ENCODE measurements at regions not wholly inside any gene's neighbourhood (a gene's known extent, or its start where the extent isn't known, plus 50 kb on each side); places are given as distances from the start of the nearest gene placed in this dataset.

DNA sequence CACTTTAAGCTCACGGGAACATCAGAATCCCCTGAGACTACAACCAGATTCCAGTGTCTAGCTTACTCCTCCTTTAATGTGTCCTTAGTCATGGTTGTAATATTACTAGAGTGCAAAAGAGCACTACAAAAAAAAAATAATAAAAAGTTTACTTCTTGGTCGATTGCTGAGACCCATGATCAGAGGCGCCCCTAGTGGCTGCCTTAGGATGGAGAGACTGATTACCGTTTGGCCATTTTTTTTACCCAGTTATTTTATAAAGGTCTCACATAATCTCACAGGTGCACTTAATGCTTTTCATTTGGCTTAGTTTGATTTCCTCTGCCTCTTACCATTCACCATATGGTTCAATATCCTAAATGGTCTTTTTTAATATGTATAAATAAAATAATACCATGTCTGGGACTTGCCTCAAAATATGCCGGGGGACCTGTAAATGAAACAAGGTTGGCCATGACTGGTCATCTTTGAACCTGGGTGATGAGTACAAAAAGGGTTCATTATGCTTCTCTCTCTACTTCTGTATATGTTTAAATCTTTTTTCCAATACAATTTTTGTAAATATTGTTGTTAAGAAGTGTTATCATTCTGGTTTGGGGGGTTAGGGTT lies 331.5 kb upstream of the NFE2L3 start:
- TF ChIP-seq SPI1 (IDR thresholded peaks at IDR 0.05; ENCODE audit: low read depth, low read length) (no peak), TAF1 (IDR thresholded peaks at IDR 0.05; ENCODE audit: low read depth, low read length) (no peak), PAX5 (IDR thresholded peaks at IDR 0.05; ENCODE audit: insufficient read depth, low read length, severe bottlenecking) (no peak), POLR2AphosphoS5 (IDR thresholded peaks at IDR 0.05; ENCODE audit: low read depth, low read length) (no peak)
- no peak for FAIRE-seq
- no peak for DNase-seq (ENCODE audit: insufficient read length, low spot score)

DNA sequence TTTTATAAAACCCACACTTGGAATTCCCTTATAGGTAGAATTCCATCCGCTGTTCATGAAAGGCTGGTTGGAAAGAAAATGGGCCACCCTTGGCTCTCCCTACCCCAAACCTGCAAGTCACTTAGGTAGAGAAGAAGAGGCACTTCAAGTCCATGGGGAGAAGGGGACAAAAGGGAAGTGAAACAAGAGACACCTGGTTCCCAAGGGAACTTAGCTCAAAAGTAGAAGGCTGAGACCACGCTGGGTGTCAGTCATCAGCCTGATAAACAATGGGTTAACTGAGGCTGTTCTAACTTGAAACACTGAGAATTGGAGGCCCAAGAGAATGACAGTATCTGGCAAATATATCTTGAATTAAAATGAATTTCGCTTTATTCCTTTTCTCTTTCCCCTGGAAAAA lies 330.8 kb upstream of the NFE2L3 start:
- no peak for TF ChIP-seq POU2F2 (IDR thresholded peaks at IDR 0.05; ENCODE audit: low read depth, low read length)
- TF ChIP-seq PAX5 (IDR thresholded peaks at IDR 0.05; ENCODE audit: insufficient read depth, low read length, severe bottlenecking) = no peak
- TF ChIP-seq SPI1 (IDR thresholded peaks at IDR 0.05; ENCODE audit: low read depth, low read length) = peak; percentile 77
- no peak for TF ChIP-seq POLR2AphosphoS5 (IDR thresholded peaks at IDR 0.05; ENCODE audit: low read depth, low read length)
- no peak for TF ChIP-seq POLR2A (IDR thresholded peaks at IDR 0.05; ENCODE audit: low read depth, low read length)
- FAIRE-seq (no peak), DNase-seq (ENCODE audit: insufficient read length, low spot score) (no peak)

DNA sequence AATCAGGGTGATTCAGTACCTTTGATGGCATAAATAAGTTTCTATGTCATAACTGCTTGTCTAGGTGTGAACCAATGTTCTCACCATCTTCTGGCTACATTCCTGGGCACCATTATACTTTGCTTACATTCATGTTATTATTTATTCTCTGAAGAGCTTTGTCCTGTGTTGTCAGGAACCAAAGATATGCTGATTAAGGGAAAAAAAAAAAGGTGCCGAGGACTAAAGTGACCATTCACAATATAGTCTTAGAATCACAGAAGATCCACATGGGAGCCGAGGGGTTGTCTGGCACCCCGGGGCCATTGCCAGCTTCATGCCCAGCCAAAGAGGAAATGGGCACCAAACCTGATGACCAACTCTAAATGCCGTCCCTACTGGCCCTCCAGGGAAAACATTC lies 329.2 kb upstream of the NFE2L3 start:
- DNase-seq (ENCODE audit: insufficient read length, low spot score) = no peak
- TF ChIP-seq PAX5 (IDR thresholded peaks at IDR 0.05; ENCODE audit: insufficient read depth, low read length, severe bottlenecking) (no peak), POLR2A (IDR thresholded peaks at IDR 0.05; ENCODE audit: low read depth, low read length) (no peak)
- FAIRE-seq = no peak

DNA sequence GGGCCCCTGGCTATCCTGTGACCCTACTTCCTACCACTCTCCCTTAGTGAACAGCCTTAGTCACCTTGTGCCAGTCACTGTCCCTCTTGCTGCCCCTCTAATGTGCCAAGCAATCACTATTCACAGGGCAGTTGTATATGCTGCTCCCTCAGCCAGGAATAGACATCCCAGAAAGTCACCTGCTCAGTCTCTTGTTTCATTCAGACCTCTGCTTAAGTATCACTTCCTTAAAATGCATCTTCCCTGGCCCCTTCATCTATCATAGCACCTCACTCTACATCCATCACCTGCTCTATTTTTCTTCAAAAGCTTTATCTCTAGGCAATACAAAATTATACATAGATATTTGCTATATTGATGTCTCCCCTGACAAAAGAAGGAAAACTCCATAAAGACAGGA lies 328.4 kb upstream of the NFE2L3 start:
- DNase-seq (ENCODE audit: insufficient read length, low spot score) (no peak), FAIRE-seq (no peak)
- TF ChIP-seq POLR2AphosphoS5 (IDR thresholded peaks at IDR 0.05; ENCODE audit: low read depth, low read length) (no peak), SPI1 (IDR thresholded peaks at IDR 0.05; ENCODE audit: low read depth, low read length) (peak; percentile 85)

DNA sequence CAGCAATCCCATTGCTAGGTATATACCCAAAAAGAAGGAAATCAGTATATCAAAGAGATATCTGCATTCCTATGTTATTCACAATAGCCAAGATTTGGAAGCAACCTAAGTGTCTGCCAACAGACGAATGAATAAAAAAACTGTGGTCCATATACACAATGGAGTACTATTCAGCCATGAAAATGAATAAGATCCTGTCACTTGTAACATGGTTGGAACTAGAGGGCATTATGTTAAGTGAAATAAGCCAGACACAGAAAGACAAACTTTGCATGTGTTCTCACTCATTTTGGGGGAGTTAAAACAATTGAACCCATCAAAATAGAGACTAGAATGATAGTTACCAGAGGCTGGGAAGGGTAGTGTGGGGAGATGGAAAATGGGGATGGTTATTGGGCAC lies 323.5 kb upstream of the NFE2L3 start:
- no peak for FAIRE-seq
- no peak for DNase-seq (ENCODE audit: insufficient read length, low spot score)
- TF ChIP-seq POLR2AphosphoS5 (IDR thresholded peaks at IDR 0.05; ENCODE audit: low read depth, low read length) (no peak), TAF1 (IDR thresholded peaks at IDR 0.05; ENCODE audit: low read depth, low read length) (no peak), POU2F2 (IDR thresholded peaks at IDR 0.05; ENCODE audit: low read depth, low read length) (no peak), SPI1 (IDR thresholded peaks at IDR 0.05; ENCODE audit: low read depth, low read length) (no peak), POLR2A (IDR thresholded peaks at IDR 0.05; ENCODE audit: low read depth, low read length) (no peak), PAX5 (IDR thresholded peaks at IDR 0.05; ENCODE audit: insufficient read depth, low read length, severe bottlenecking) (no peak)

DNA sequence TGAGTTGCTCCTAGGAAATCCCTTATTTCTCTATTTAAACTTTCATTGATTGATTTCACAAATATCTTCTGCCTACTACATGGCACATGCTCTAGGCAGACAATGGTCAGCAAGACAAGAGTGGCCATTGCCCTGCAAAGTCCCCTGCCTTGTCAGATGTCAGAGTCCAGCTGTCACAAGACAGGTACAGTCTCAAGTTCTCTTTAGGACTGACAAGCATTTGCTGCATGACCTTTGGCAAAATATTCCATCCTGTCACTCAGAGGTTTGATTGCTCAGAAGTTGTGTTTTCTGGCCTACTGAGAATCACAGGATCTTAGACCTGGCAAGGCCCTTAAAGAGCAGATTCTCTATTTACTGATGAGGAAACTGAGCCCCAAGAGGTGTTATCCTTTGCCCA lies 322.3 kb upstream of the NFE2L3 start:
- TF ChIP-seq POU2F2 (IDR thresholded peaks at IDR 0.05; ENCODE audit: low read depth, low read length) = no peak
- TF ChIP-seq SPI1 (IDR thresholded peaks at IDR 0.05; ENCODE audit: low read depth, low read length) = no peak
- TF ChIP-seq TAF1 (IDR thresholded peaks at IDR 0.05; ENCODE audit: low read depth, low read length) = no peak
- DNase-seq (ENCODE audit: insufficient read length, low spot score) = no peak
- FAIRE-seq = no peak

DNA sequence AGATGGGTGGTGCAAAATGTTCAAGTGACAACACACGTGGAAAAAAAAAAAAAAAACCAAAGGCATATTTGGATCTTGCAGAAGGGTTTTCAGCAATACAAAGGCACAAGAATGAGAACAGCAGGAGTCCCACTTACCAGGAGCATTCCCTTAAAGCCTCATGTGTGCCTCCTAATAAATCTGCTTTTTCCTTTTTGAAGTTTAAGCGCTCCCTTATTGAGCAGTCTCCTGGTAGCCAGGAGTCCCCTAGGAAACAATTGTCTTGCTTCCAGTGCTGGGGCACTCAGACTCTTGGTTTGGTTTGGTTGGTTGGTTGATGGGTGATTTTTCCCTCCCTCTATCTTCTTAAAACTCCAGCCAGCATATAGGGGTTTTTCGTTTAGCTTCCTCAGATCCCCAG lies 321.8 kb upstream of the NFE2L3 start:
- no peak for FAIRE-seq

DNA sequence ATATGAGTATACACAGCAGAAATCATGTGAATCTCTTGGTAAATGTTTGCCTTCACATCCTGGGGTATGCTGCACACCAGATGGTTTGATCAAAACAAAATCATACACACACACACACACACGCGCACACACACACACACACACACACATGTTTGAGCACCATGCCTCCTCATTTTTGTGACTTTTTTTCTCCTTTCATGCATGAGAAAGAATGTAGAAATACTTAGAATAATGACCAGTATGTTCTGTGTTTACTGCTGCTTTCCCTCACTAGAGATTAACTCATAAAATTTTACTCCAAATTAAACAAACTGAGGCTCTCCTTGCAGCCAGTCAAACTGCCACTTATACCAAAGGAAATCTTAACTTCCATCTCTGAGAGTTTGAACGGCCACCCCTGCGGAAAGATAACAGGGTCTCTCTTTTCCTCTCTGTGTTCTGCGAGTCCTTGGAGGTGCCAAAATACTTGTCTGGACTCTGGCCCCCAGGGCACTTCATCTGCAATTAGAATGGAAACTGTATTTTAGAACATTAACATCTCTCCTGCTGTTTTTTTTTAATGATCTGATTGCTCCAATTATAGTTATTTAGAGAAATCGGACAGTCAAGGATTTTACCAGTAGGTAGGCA lies 320.8 kb upstream of the NFE2L3 start:
- no peak for TF ChIP-seq PAX5 (IDR thresholded peaks at IDR 0.05; ENCODE audit: insufficient read depth, low read length, severe bottlenecking)
- TF ChIP-seq TAF1 (IDR thresholded peaks at IDR 0.05; ENCODE audit: low read depth, low read length) = no peak
- TF ChIP-seq POU2F2 (IDR thresholded peaks at IDR 0.05; ENCODE audit: low read depth, low read length) = no peak
- TF ChIP-seq SPI1 (IDR thresholded peaks at IDR 0.05; ENCODE audit: low read depth, low read length) = no peak
- TF ChIP-seq POLR2A (IDR thresholded peaks at IDR 0.05; ENCODE audit: low read depth, low read length) = no peak
- TF ChIP-seq POLR2AphosphoS5 (IDR thresholded peaks at IDR 0.05; ENCODE audit: low read depth, low read length) = no peak
- FAIRE-seq (no peak), DNase-seq (ENCODE audit: insufficient read length, low spot score) (no peak)

More for the DNA sequence above, 321.8 kb upstream of the NFE2L3 start:
- DNase-seq (ENCODE audit: insufficient read length, low spot score) = no peak
- no peak for TF ChIP-seq SPI1 (IDR thresholded peaks at IDR 0.05; ENCODE audit: low read depth, low read length)
- TF ChIP-seq TAF1 (IDR thresholded peaks at IDR 0.05; ENCODE audit: low read depth, low read length) = no peak
- TF ChIP-seq PAX5 (IDR thresholded peaks at IDR 0.05; ENCODE audit: insufficient read depth, low read length, severe bottlenecking) = no peak
- no peak for TF ChIP-seq POLR2A (IDR thresholded peaks at IDR 0.05; ENCODE audit: low read depth, low read length)
- TF ChIP-seq POLR2AphosphoS5 (IDR thresholded peaks at IDR 0.05; ENCODE audit: low read depth, low read length) = no peak
- TF ChIP-seq POU2F2 (IDR thresholded peaks at IDR 0.05; ENCODE audit: low read depth, low read length) = no peak

DNA sequence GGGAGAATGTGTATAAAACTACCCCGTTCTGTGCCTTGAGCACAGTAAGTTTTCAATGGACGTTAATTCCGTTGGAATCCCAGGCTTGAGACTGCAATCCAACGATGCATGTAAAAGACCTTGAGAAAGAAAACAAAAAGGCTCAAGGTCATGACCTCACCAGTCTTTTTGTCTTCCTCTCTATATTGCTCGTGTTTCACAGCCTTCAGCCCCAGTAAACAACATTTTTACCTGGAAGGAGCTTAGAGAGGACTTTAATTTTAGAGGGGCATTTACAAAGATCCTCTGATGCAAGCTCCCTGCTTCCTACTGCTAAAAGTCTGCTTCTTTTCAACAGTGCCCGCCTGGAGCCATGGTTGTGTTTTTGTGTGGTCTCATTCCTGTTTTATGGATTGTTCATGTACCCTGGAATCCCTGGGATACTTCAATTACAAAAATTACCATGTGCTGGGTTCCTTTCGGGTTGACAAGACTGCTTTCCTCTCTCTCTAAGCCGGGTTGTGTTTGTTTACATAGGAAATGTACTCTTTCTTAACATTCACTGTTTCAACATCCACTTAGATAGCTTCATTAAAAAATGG lies 320.1 kb upstream of the NFE2L3 start:
- TF ChIP-seq POLR2A (IDR thresholded peaks at IDR 0.05; ENCODE audit: low read depth, low read length) = no peak
- no peak for DNase-seq (ENCODE audit: insufficient read length, low spot score)
- FAIRE-seq = no peak

DNA sequence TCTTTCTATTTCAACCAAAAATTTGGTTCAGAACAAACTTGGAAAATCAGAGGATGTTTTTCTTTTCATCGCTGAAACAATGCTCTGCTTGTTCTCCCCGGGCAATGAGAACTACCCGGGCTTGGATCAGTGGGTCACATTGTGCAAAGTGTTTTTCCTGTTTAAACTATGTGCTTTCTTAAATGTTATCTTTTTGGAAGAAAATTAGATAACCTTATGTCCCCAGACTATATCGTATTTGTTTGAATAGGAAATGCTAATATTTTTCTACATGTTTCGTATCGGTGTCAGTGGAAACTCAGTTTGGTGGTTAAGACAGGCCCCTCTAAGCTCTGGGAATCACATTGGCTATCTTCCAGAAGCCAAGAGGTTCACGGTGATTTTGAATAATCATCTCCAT lies 319.5 kb upstream of the NFE2L3 start:
- TF ChIP-seq POLR2AphosphoS5 (IDR thresholded peaks at IDR 0.05; ENCODE audit: low read depth, low read length) = no peak
- TF ChIP-seq POLR2A (IDR thresholded peaks at IDR 0.05; ENCODE audit: low read depth, low read length) = no peak
- no peak for TF ChIP-seq POU2F2 (IDR thresholded peaks at IDR 0.05; ENCODE audit: low read depth, low read length)
- TF ChIP-seq SPI1 (IDR thresholded peaks at IDR 0.05; ENCODE audit: low read depth, low read length) = no peak
- TF ChIP-seq TAF1 (IDR thresholded peaks at IDR 0.05; ENCODE audit: low read depth, low read length) = no peak
- TF ChIP-seq PAX5 (IDR thresholded peaks at IDR 0.05; ENCODE audit: insufficient read depth, low read length, severe bottlenecking) = no peak
- FAIRE-seq = no peak
- DNase-seq (ENCODE audit: insufficient read length, low spot score) = no peak
